ENCODE measurements at regions not wholly inside any gene's neighbourhood (a gene's known extent, or its start where the extent isn't known, plus 50 kb on each side); places are given as distances from the start of the nearest gene placed in this dataset.

DNA sequence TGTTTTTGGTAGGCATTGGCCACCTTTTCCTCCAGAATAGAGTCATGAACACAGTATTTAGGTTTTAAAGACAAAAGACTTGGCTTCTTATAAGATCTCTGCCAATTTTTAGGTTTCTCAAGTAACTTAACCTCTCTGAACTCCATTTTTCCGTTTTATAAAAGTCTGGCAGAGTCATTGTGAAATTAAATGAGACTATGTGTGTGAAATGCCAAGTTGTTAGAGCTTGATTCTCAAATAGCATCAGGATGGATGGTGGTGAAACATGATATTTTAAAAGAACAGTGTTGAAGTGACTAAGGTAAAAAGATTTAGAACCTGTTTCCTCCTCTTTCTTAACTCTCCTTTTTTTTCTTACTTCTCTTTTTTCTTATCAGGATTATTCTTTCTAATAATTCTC is 617.7 kb upstream of the SLITRK1 start:
- 38 to 50% methylated on average over 1 of the region's 1 CpG for WGBS, 2 donors (ENCODE audit: low coverage in 1 of 2)
- H3K9me3 ChIP-seq: peaks cover 0 to 5% (median 0%) of the 10 kb centered on the region in 3 donors
- TF ChIP-seq POLR2A (IDR thresholded peaks at IDR 0.05) (no peak), POLR2AphosphoS5 (IDR thresholded peaks at IDR 0.05) (no peak), EP300 (IDR thresholded peaks at IDR 0.05) (no peak)
- TF ChIP-seq, protein P1, sequence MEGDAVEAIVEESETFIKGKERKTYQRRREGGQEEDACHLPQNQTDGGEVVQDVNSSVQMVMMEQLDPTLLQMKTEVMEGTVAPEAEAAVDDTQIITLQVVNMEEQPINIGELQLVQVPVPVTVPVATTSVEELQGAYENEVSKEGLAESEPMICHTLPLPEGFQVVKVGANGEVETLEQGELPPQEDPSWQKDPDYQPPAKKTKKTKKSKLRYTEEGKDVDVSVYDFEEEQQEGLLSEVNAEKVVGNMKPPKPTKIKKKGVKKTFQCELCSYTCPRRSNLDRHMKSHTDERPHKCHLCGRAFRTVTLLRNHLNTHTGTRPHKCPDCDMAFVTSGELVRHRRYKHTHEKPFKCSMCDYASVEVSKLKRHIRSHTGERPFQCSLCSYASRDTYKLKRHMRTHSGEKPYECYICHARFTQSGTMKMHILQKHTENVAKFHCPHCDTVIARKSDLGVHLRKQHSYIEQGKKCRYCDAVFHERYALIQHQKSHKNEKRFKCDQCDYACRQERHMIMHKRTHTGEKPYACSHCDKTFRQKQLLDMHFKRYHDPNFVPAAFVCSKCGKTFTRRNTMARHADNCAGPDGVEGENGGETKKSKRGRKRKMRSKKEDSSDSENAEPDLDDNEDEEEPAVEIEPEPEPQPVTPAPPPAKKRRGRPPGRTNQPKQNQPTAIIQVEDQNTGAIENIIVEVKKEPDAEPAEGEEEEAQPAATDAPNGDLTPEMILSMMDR (IDR thresholded peaks at IDR 0.05): no peak
- no peak overlapping the region for H3K27ac ChIP-seq
- no peak overlapping the region for H3K4me3 ChIP-seq
- H3K36me3 ChIP-seq: no peaks in the 10 kb centered on the region
- H3K27me3 ChIP-seq: no peaks in the 10 kb centered on the region
- H3K4me1 ChIP-seq: no peaks in the 10 kb centered on the region
- ATAC-seq: no peak

- H3K4me3 ChIP-seq: no peak overlapping the region
- H3K4me1 ChIP-seq: no peaks in the 10 kb centered on the region
- peaks cover 0 to 5% (median 0%) of the 10 kb centered on the region in 3 donors for H3K9me3 ChIP-seq
- H3K27me3 ChIP-seq: no peaks in the 10 kb centered on the region
- WGBS, 2 donors (ENCODE audit: low coverage in 1 of 2): 71 to 92% methylated on average over 5 of the region's 5 CpGs
- TF ChIP-seq POLR2A (IDR thresholded peaks at IDR 0.05) (no peak), EP300 (IDR thresholded peaks at IDR 0.05) (no peak), POLR2AphosphoS5 (IDR thresholded peaks at IDR 0.05) (no peak)
- TF ChIP-seq, protein P1 (IDR thresholded peaks at IDR 0.05): no peak
- no peaks in the 10 kb centered on the region for H3K36me3 ChIP-seq
- H3K27ac ChIP-seq: no peak overlapping the region
- ATAC-seq: no peak
These were observed 615.3 kb upstream of the SLITRK1 start for GRCh38 chr13:84497613-84498012.

GRCh38 chr13:84491952-84492351 is 609.7 kb upstream of the SLITRK1 start:
- no peaks in the 10 kb centered on the region for H3K4me1 ChIP-seq
- 93% methylated on average over 4 of the region's 4 CpGs; no CpG with 5 or more reads in 1 of the 2 donors for WGBS, 2 donors (ENCODE audit: low coverage in 1 of 2)

DNA sequence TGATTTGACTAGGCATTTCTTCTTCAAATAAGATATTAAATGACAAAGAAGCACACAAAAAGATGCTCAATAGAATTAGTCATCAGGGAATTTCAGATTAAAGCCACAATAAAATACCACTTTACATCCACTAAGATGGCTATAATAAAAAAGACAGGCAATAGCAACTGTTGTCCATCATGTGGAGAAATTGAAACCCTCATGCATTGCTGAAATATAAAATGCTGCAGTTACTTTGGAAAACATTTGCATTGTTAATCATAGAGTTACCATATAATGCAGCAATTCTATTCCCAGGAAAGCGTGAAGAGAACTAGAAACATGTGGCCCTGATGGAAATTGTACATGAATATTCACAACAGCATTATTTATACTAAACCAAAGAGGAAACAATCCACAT is 605.5 kb upstream of the SLITRK1 start:
- ATAC-seq: no peak

More at GRCh38 chr13:84491952-84492351, 609.7 kb upstream of the SLITRK1 start:
- Histone ChIP-seq H3K36me3 (no peaks in the 10 kb centered on the region), H3K27ac (no peak overlapping the region), H3K4me3 (no peak overlapping the region), H3K9me3 (no peaks in the 10 kb centered on the region), H3K27me3 (no peaks in the 10 kb centered on the region)
- ATAC-seq: no peak
- TF ChIP-seq POLR2A (IDR thresholded peaks at IDR 0.05) (no peak), EP300 (IDR thresholded peaks at IDR 0.05) (no peak), POLR2AphosphoS5 (IDR thresholded peaks at IDR 0.05) (no peak)
- TF ChIP-seq, protein P1 (IDR thresholded peaks at IDR 0.05): no peak

GRCh38 chr13:84481958-84482357 is 599.7 kb upstream of the SLITRK1 start:
- no peak for TF ChIP-seq POLR2A (IDR thresholded peaks at IDR 0.05)
- TF ChIP-seq, protein P1 (IDR thresholded peaks at IDR 0.05): no peak
- TF ChIP-seq EP300 (IDR thresholded peaks at IDR 0.05): no peak
- TF ChIP-seq POLR2AphosphoS5 (IDR thresholded peaks at IDR 0.05): no peak
- Histone ChIP-seq H3K27me3 (no peaks in the 10 kb centered on the region), H3K4me1 (no peaks in the 10 kb centered on the region), H3K4me3 (no peak overlapping the region), H3K36me3 (no peaks in the 10 kb centered on the region), H3K9me3 (no peaks in the 10 kb centered on the region), H3K27ac (no peak overlapping the region)
- WGBS, 2 donors (ENCODE audit: low coverage in 1 of 2): 71 to 88% methylated on average over 1 of the region's 1 CpG
- no peak for ATAC-seq

More for the DNA sequence above, 605.5 kb upstream of the SLITRK1 start:
- H3K9me3 ChIP-seq: no peaks in the 10 kb centered on the region
- 75 to 91% methylated on average over 1 of the region's 1 CpG for WGBS, 2 donors (ENCODE audit: low coverage in 1 of 2)
- H3K4me1 ChIP-seq: no peaks in the 10 kb centered on the region
- H3K27me3 ChIP-seq: no peaks in the 10 kb centered on the region
- TF ChIP-seq, protein P1 (IDR thresholded peaks at IDR 0.05): no peak
- no peak for TF ChIP-seq POLR2A (IDR thresholded peaks at IDR 0.05)
- no peak for TF ChIP-seq EP300 (IDR thresholded peaks at IDR 0.05)
- no peak for TF ChIP-seq POLR2AphosphoS5 (IDR thresholded peaks at IDR 0.05)
- no peaks in the 10 kb centered on the region for H3K36me3 ChIP-seq
- H3K27ac ChIP-seq: no peak overlapping the region
- no peak overlapping the region for H3K4me3 ChIP-seq
